Activated CD4-positive, alpha-beta T cell treated with anti-CD3 and anti-CD28 coated beads for 4 hours (primary cell): ENCODE measurements at regions not wholly inside any gene's neighbourhood (a gene's known extent, or its start where the extent isn't known, plus 50 kb on each side); places are given as distances from the start of the nearest gene placed in this dataset.

Source experiments
- DNase-seq, 2 donors: peaks; one replicate each; pipeline ENCODE4 v3.0.0-alpha.2; 2020

- DNase-seq, result no peak
Observed at GRCh38 chr3:118011910-118012309, 1022.7 kb downstream of the IGSF11 start.

- no peak for DNase-seq
Observed at GRCh38 chr3:118029049-118029448, 1005.6 kb downstream of the IGSF11 start.

GRCh38 chr3:118036215-118036614, 998.4 kb downstream of the IGSF11 start:
- no peak for DNase-seq

GRCh38 chr3:118055381-118055780, 979.3 kb downstream of the IGSF11 start:
- no peak for DNase-seq

- no peak for DNase-seq
Observed at GRCh38 chr3:118057086-118057485, 977.6 kb downstream of the IGSF11 start.

GRCh38 chr3:118059096-118059495, 975.5 kb downstream of the IGSF11 start:
- DNase-seq, result no peak

GRCh38 chr3:118067439-118067838, 967.2 kb downstream of the IGSF11 start:
- no peak for DNase-seq

- no peak for DNase-seq
Observed at GRCh38 chr3:118075873-118076272, 958.8 kb downstream of the IGSF11 start.

GRCh38 chr3:118077332-118077731, 957.3 kb downstream of the IGSF11 start:
- DNase-seq, result no peak

GRCh38 chr3:118080889-118081288, 953.8 kb downstream of the IGSF11 start:
- DNase-seq, result no peak

GRCh38 chr3:118088696-118089095, 946.0 kb downstream of the IGSF11 start:
- no peak for DNase-seq

GRCh38 chr3:118089563-118089962, 945.1 kb downstream of the IGSF11 start:
- no peak for DNase-seq

- no peak for DNase-seq
Observed at GRCh38 chr3:118097226-118097625, 937.4 kb downstream of the IGSF11 start.

GRCh38 chr3:118097660-118098059, 937.0 kb downstream of the IGSF11 start:
- no peak for DNase-seq

GRCh38 chr3:118098827-118099226, 935.8 kb downstream of the IGSF11 start:
- no peak for DNase-seq

- DNase-seq, result no peak
Observed at GRCh38 chr3:118101891-118102290, 932.8 kb downstream of the IGSF11 start.

- DNase-seq, result no peak
Observed at GRCh38 chr3:118102737-118103136, 931.9 kb downstream of the IGSF11 start.

GRCh38 chr3:118108201-118108600, 926.4 kb downstream of the IGSF11 start:
- DNase-seq, result no peak

- DNase-seq, result no peak
Observed at GRCh38 chr3:118108769-118109168, 925.9 kb downstream of the IGSF11 start.

- no peak for DNase-seq
Observed at GRCh38 chr3:118110211-118110610, 924.4 kb downstream of the IGSF11 start.

- no peak for DNase-seq
Observed at GRCh38 chr3:118116991-118117390, 917.7 kb downstream of the IGSF11 start.

GRCh38 chr3:118126751-118127150, 907.9 kb downstream of the IGSF11 start:
- DNase-seq, result no peak

- DNase-seq, result no peak
Observed at GRCh38 chr3:118127992-118128391, 906.7 kb downstream of the IGSF11 start.

- DNase-seq, result no peak
Observed at GRCh38 chr3:118128886-118129285, 905.8 kb downstream of the IGSF11 start.

- DNase-seq, result no peak
Observed at GRCh38 chr3:118137778-118138177, 896.9 kb downstream of the IGSF11 start.

- no peak for DNase-seq
Observed at GRCh38 chr3:118144919-118145318, 889.7 kb downstream of the IGSF11 start.
